HCT116 (cell line): ENCODE measurements at regions not wholly inside any gene's neighbourhood (a gene's known extent, or its start where the extent isn't known, plus 50 kb on each side); places are given as distances from the start of the nearest gene placed in this dataset.

Source experiments
- ATAC-seq: fragments of 200-7000 bp; cut with Tn5 transposase; 2 replicates; pipeline ENCODE4 v1.9.1; 2020; ENCODE audit warnings: mild to moderate bottlenecking, moderate library complexity
- BruUV-seq: library from RNA; stranded (reverse); fragments of 400-500 nt; replicated peaks from 2 replicates; lab custom pipeline; 2021; lab: Mats Ljungman, UMichigan
- CTCF ChIA-PET: fragments of 300-600 bp; sonication (Branson Sonifier 250); formaldehyde crosslinking; loops from one replicate; lab custom pipeline; 2021; ENCODE audit warnings: antibody characterized with exemption; lab: Charles Lee
- POLR2A ChIA-PET: fragments of 300-600, 350-600 bp; sonication (Branson Sonifier 250); formaldehyde crosslinking; loops from one replicate; lab custom pipeline; 2021; ENCODE audit warnings: antibody characterized with exemption; lab: Charles Lee
- RAD21 ChIA-PET, 2 experiments: fragments of 300-600 bp; sonication (Branson Sonifier 250); formaldehyde crosslinking; loops; one replicate each; lab custom pipeline; 2023; ENCODE audit warnings: low total read pairs in 2 of 2; ENCODE audit not compliant: uncharacterized antibody in 2 of 2, unreplicated experiment in 2 of 2, low non-redundant PET in 1 of 2; lab: Charles Lee
- DNase-seq: peaks from one replicate; pipeline ENCODE4 v3.0.0-alpha.2; 2010; ENCODE audit warnings: low read depth, low spot score
- H2AFZ ChIP-seq: fragments of 200-600 bp; shearing (Covaris generic), sonication (generic); 2 replicates; pipeline ENCODE4 v1.6.1; 2017; ENCODE audit warnings: low read depth, mixed run types, mixed read lengths, antibody characterized with exemption, low read length; ENCODE audit not compliant: poor library complexity, severe bottlenecking
- H3K27ac ChIP-seq: 2 replicates; pipeline ENCODE4 v1.5.1; 2012; ENCODE audit warnings: low read depth, low read length
- H3K27me3 ChIP-seq: fragments of 200-600 bp; sonication (generic); 2 replicates; pipeline ENCODE4 v1.6.1; 2016; ENCODE audit warnings: mixed run types, low read length, mixed read lengths; ENCODE audit not compliant: insufficient read depth
- H3K36me3 ChIP-seq, 2 experiments: fragments of 200-500 bp in 1 of 2; fragments of 200-600 bp in 1 of 2; sonication (Bioruptor generic) in 1 of 2; sonication (generic) in 1 of 2; 2 replicates each; pipeline versions ENCODE4 v1.5.1 to v1.6.1; 2014 to 2016; ENCODE audit warnings: low read length in 2 of 2, inconsistent platforms in 1 of 2, mixed read lengths in 1 of 2, mixed run types in 1 of 2; ENCODE audit not compliant: insufficient read depth in 2 of 2, control insufficient read depth in 1 of 2
- H3K4me1 ChIP-seq, 2 experiments: fragments of 200-600 bp in 1 of 2; sonication (generic) in 1 of 2; 2 replicates each; pipeline versions ENCODE4 v1.5.1 to v1.6.1; 2012 to 2017; ENCODE audit warnings: low read length in 2 of 2, inconsistent platforms in 1 of 2, mild to moderate bottlenecking in 1 of 2, mixed read lengths in 1 of 2, mixed run types in 1 of 2, moderate library complexity in 1 of 2; ENCODE audit not compliant: insufficient read depth in 2 of 2, control insufficient read depth in 1 of 2
- H3K4me2 ChIP-seq: fragments of 200-600 bp; sonication (generic); 2 replicates; pipeline ENCODE4 v1.6.1; 2017; ENCODE audit warnings: mixed run types, low read length, mixed read lengths
- H3K4me3 ChIP-seq, 2 experiments: fragments of 200-600 bp in 1 of 2; sonication (generic) in 1 of 2; replicated peaks in 1 of 2; 2 replicates each; pipeline ENCODE4 v1.5.1; 2011 to 2016; ENCODE audit warnings: low read length in 2 of 2, control low read depth in 1 of 2, low read depth in 1 of 2, mild to moderate bottlenecking in 1 of 2, mixed read lengths in 1 of 2, mixed run types in 1 of 2
- H3K79me2 ChIP-seq: fragments of 200-600 bp; sonication (generic); 2 replicates; pipeline ENCODE4 v1.6.1; 2017; ENCODE audit warnings: mild to moderate bottlenecking, mixed run types, low read length, moderate library complexity, mixed read lengths; ENCODE audit not compliant: insufficient read depth
- H3K9ac ChIP-seq: fragments of 200-600 bp; sonication (generic); 2 replicates; pipeline ENCODE4 v1.6.1; 2016; ENCODE audit warnings: low read length, mixed read lengths
- H3K9me2 ChIP-seq: fragments of 200-600 bp; sonication (generic), shearing (Covaris generic); 2 replicates; pipeline ENCODE4 v1.6.1; 2017; ENCODE audit warnings: mixed run types, mild to moderate bottlenecking, moderate library complexity; ENCODE audit not compliant: insufficient read depth
- H3K9me3 ChIP-seq, 2 experiments: fragments of 200-500 bp in 1 of 2; fragments of 200-600 bp in 1 of 2; sonication (Bioruptor generic) in 1 of 2; sonication (generic) in 1 of 2; 2 replicates each; pipeline ENCODE4 v1.6.1; 2014 to 2017; ENCODE audit warnings: low read length in 2 of 2, mixed read lengths in 2 of 2, inconsistent platforms in 1 of 2, low read depth in 1 of 2, mild to moderate bottlenecking in 1 of 2, mixed run types in 1 of 2, moderate library complexity in 1 of 2; ENCODE audit not compliant: control insufficient read depth in 1 of 2, insufficient read depth in 1 of 2
- H4K20me1 ChIP-seq: fragments of 200-600 bp; sonication (generic), shearing (Covaris generic); 2 replicates; pipeline ENCODE4 v1.6.1; 2017; ENCODE audit warnings: mixed run types, mild to moderate bottlenecking, moderate library complexity; ENCODE audit not compliant: insufficient read depth
- CBX3 ChIP-seq: IDR thresholded peaks from 2 replicates; pipeline ENCODE4 v1.6.1; 2012; ENCODE audit warnings: low read depth
- CEBPB ChIP-seq: IDR thresholded peaks from 2 replicates; pipeline ENCODE4 v1.6.1; 2012; ENCODE audit warnings: low read depth
- EGR1 ChIP-seq: IDR thresholded peaks from 2 replicates; pipeline ENCODE4 v1.6.1; 2012; ENCODE audit warnings: low read depth
- ELF1 ChIP-seq: IDR thresholded peaks from 2 replicates; pipeline ENCODE4 v1.6.1; 2012; ENCODE audit warnings: low read depth, borderline replicate concordance
- EZH2 ChIP-seq: fragments of 200-600 bp; sonication (generic); IDR thresholded peaks from 2 replicates; pipeline ENCODE4 v1.6.1; 2017; ENCODE audit warnings: antibody characterized with exemption, mixed run types
- intact Hi-C: fragments of 100-400 bp; cut with micrococcal nuclease; formaldehyde crosslinking; loops from 2 replicates; pipeline ENCODE4 v1.10.0; 2022
- TF ChIP-seq, protein P1 (sequence below): IDR thresholded peaks from 2 replicates; pipeline ENCODE4 v1.6.1; 2011; ENCODE audit warnings: mild to moderate bottlenecking, low read length, moderate library complexity; ENCODE audit not compliant: insufficient replicate concordance; ENCODE audit errors: extremely low read depth
- TF ChIP-seq, protein P2 (sequence below): IDR thresholded peaks from 2 replicates; pipeline ENCODE4 v1.6.1; 2012; ENCODE audit warnings: low read depth

DNA sequence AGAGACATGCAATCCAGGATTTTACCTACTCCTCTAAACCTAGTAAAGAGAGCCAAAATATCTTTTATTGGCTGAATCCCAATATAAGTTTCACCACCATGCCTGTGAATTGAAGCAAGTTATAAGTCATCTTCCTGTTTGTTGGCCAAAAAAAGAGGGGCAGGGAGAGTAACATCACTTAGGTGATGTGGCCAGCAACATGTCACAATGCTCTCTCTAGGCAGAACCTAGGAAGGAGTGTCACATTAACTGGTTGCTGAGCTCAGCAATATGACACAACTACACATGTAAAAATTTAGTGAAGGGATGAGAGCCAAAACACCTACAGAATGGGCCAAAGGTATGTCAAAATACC lies 895.9 kb upstream of the AMELY start (continued):
- TF ChIP-seq, protein P1, sequence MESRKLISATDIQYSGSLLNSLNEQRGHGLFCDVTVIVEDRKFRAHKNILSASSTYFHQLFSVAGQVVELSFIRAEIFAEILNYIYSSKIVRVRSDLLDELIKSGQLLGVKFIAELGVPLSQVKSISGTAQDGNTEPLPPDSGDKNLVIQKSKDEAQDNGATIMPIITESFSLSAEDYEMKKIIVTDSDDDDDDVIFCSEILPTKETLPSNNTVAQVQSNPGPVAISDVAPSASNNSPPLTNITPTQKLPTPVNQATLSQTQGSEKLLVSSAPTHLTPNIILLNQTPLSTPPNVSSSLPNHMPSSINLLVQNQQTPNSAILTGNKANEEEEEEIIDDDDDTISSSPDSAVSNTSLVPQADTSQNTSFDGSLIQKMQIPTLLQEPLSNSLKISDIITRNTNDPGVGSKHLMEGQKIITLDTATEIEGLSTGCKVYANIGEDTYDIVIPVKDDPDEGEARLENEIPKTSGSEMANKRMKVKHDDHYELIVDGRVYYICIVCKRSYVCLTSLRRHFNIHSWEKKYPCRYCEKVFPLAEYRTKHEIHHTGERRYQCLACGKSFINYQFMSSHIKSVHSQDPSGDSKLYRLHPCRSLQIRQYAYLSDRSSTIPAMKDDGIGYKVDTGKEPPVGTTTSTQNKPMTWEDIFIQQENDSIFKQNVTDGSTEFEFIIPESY, result no peak

DNA sequence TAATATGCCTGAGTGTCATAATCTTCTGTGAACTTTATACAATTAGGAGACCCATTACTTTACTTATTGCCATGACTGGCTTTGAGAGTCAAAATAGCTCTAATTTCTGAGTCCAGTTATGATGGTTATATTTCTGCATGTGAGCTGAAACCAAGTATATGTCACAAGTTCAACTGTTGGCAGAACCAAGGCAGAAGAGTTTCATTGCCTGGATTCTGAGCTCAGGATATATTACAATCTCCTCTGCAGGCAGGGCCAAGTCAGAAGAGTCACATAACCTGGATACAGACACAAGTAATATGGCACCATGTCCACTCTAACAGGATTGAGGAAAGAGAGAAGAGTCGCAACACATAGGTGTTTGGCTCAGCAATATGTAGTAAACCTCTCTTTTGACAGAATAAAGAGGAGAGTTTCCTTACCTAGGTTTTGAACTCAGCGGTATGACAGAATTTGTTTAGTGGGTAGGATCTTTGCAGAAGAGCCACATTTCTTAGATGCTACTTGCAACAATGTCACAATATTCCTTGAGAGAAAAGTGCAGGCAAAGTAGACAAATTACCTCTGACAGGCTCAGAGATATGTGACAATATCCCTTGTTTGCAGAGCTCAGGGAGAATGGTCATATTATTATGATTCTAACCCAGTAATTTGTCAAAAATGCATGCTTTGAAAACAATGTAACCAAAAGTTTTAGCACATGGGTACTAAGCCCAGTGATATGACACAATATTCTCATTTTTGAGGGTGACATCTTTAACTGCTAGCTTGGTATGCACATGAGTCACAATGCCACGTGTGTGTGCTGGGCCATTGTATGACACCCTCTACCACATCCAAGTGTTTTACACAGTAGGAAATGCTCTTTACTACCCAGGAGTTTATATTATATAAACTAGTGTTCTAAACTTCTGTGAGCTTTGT lies 895.3 kb upstream of the AMELY start:
- no peaks in the 10 kb centered on the region for H3K36me3 ChIP-seq
- CTCF ChIA-PET, result no interaction called here
- intact Hi-C loops, result no loop called here
- H3K27me3 ChIP-seq, result no peaks in the 10 kb centered on the region
- no peaks in the 10 kb centered on the region for H4K20me1 ChIP-seq
- POLR2A ChIA-PET, result no interaction called here
- no peak for DNase-seq
- no peak overlapping the region for H2AFZ ChIP-seq
- no peak for ATAC-seq
- H3K27ac ChIP-seq, result no peak overlapping the region
- no peaks in the 10 kb centered on the region for H3K4me1 ChIP-seq
- H3K9ac ChIP-seq, result no peak overlapping the region
- RAD21 ChIA-PET, result no interaction called here
- TF ChIP-seq, protein P2, sequence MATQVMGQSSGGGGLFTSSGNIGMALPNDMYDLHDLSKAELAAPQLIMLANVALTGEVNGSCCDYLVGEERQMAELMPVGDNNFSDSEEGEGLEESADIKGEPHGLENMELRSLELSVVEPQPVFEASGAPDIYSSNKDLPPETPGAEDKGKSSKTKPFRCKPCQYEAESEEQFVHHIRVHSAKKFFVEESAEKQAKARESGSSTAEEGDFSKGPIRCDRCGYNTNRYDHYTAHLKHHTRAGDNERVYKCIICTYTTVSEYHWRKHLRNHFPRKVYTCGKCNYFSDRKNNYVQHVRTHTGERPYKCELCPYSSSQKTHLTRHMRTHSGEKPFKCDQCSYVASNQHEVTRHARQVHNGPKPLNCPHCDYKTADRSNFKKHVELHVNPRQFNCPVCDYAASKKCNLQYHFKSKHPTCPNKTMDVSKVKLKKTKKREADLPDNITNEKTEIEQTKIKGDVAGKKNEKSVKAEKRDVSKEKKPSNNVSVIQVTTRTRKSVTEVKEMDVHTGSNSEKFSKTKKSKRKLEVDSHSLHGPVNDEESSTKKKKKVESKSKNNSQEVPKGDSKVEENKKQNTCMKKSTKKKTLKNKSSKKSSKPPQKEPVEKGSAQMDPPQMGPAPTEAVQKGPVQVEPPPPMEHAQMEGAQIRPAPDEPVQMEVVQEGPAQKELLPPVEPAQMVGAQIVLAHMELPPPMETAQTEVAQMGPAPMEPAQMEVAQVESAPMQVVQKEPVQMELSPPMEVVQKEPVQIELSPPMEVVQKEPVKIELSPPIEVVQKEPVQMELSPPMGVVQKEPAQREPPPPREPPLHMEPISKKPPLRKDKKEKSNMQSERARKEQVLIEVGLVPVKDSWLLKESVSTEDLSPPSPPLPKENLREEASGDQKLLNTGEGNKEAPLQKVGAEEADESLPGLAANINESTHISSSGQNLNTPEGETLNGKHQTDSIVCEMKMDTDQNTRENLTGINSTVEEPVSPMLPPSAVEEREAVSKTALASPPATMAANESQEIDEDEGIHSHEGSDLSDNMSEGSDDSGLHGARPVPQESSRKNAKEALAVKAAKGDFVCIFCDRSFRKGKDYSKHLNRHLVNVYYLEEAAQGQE, result no peak
- TF ChIP-seq ELF1 (no peak), EZH2 (no peak), CBX3 (no peak), CEBPB (no peak), EGR1 (no peak)
- H3K9me2 ChIP-seq, result no peaks in the 10 kb centered on the region
- no peaks in the 10 kb centered on the region for H3K79me2 ChIP-seq
- no peak overlapping the region for H3K4me2 ChIP-seq
- no peak overlapping the region for H3K4me3 ChIP-seq
- BruUV-seq, result no TSS peak
- H3K9me3 ChIP-seq, result no peaks in the 10 kb centered on the region
